ENCODE measurements at regions not wholly inside any gene's neighbourhood (a gene's known extent, or its start where the extent isn't known, plus 50 kb on each side); places are given as distances from the start of the nearest gene placed in this dataset.

DNA sequence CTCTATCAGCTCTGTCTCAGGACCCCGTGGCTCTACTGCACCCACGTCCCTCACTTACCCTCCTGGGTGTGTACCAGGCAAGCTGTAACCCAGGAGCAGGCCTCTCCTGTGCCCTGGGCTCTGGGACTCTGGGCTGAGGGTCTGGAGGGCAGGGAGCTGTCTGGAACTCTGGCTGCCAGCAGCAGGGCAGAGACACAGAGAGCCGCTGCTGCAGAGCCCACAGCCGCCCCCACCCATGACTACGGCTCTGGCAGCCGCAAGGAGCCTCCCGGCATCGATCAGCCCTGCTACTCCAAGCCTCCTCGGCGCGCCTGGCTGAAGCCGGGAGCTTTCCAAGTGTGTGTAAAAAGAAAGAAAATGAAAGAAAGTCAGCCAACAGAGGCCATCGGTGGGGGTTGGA lies 103.7 kb upstream of the ATP2B2 start:
- Histone ChIP-seq H3K4me3 (replicated peaks in 1 of 2; ENCODE audit: low read depth in 1 of 2, low read length in 2 of 2) (no peak overlapping the region), H3K4me1 (ENCODE audit: control insufficient read depth in 1 of 2, insufficient read depth in 2 of 2, low read length in 2 of 2) (no peaks in the 10 kb centered on the region), H3K36me3 (ENCODE audit: control insufficient read depth in 1 of 2, insufficient read depth in 2 of 2, low read length in 2 of 2) (no peaks in the 10 kb centered on the region), H3K4me2 (ENCODE audit: low read length) (no peak overlapping the region), H3K27me3 (ENCODE audit: insufficient read depth, low read length) (peaks cover 25% of the 10 kb centered on the region; the same call in 1 of the 2 replicates), H2AFZ (ENCODE audit: low read depth, low read length, poor library complexity, severe bottlenecking) (no peak overlapping the region), H3K79me2 (ENCODE audit: insufficient read depth, low read length) (no peaks in the 10 kb centered on the region), H3K9ac (ENCODE audit: low read length) (no peak overlapping the region), H4K20me1 (ENCODE audit: insufficient read depth) (no peaks in the 10 kb centered on the region), H3K27ac (ENCODE audit: low read depth, low read length) (no peak overlapping the region), H3K9me3 (ENCODE audit: control insufficient read depth in 1 of 2, insufficient read depth in 1 of 2, low read depth in 1 of 2, low read length in 2 of 2) (no peaks in the 10 kb centered on the region; a peak in 1 of 4 replicates), H3K9me2 (ENCODE audit: insufficient read depth) (no peaks in the 10 kb centered on the region)
- no TSS peak for BruUV-seq (replicated peaks)
- POLR2A ChIA-PET: no interaction called here
- DNase-seq (ENCODE audit: low read depth, low spot score): no peak
- intact Hi-C loops (cut with micrococcal nuclease): no loop called here
- CTCF ChIA-PET: no interaction called here
- no peak for ATAC-seq
- TF ChIP-seq CEBPB (IDR thresholded peaks at IDR 0.05; ENCODE audit: low read depth) (no peak), POLR2A (IDR thresholded peaks at IDR 0.05; ENCODE audit: borderline replicate concordance, extremely low read depth, insufficient read depth, insufficient read length) (no peak), ELF1 (IDR thresholded peaks at IDR 0.05; ENCODE audit: borderline replicate concordance, low read depth) (no peak), JUND (IDR thresholded peaks at IDR 0.05) (no peak), SP1 (IDR thresholded peaks at IDR 0.05; ENCODE audit: low read depth) (no peak), SRF (IDR thresholded peaks at IDR 0.05; ENCODE audit: low read depth) (no peak), TCF7L2 (IDR thresholded peaks at IDR 0.05; ENCODE audit: borderline replicate concordance, extremely low read depth, insufficient read depth, insufficient read length) (no peak), CTCF (IDR thresholded peaks at IDR 0.05 in 2 of 3, conservative IDR thresholded peaks at IDR 0.05 in 1 of 3; ENCODE audit: borderline replicate concordance in 1 of 3, insufficient read depth in 1 of 3, low read depth in 2 of 3, low read length in 2 of 3) (no peak), CBX3 (IDR thresholded peaks at IDR 0.05; ENCODE audit: low read depth) (no peak), EZH2phosphoT487 (IDR thresholded peaks at IDR 0.05; ENCODE audit: borderline replicate concordance) (no peak), EGR1 (IDR thresholded peaks at IDR 0.05; ENCODE audit: low read depth) (no peak)
- TF ChIP-seq, protein P1, sequence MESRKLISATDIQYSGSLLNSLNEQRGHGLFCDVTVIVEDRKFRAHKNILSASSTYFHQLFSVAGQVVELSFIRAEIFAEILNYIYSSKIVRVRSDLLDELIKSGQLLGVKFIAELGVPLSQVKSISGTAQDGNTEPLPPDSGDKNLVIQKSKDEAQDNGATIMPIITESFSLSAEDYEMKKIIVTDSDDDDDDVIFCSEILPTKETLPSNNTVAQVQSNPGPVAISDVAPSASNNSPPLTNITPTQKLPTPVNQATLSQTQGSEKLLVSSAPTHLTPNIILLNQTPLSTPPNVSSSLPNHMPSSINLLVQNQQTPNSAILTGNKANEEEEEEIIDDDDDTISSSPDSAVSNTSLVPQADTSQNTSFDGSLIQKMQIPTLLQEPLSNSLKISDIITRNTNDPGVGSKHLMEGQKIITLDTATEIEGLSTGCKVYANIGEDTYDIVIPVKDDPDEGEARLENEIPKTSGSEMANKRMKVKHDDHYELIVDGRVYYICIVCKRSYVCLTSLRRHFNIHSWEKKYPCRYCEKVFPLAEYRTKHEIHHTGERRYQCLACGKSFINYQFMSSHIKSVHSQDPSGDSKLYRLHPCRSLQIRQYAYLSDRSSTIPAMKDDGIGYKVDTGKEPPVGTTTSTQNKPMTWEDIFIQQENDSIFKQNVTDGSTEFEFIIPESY (IDR thresholded peaks at IDR 0.05; ENCODE audit: extremely low read depth, insufficient replicate concordance, low read length): no peak
- TF ChIP-seq, protein P2, sequence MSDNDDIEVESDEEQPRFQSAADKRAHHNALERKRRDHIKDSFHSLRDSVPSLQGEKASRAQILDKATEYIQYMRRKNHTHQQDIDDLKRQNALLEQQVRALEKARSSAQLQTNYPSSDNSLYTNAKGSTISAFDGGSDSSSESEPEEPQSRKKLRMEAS (IDR thresholded peaks at IDR 0.05): no peak
- RAD21 ChIA-PET (ENCODE audit: low non-redundant PET in 1 of 2, low total read pairs in 2 of 2, uncharacterized antibody in 2 of 2, unreplicated experiment in 2 of 2): no interaction called here

All from HCT116 (cell line).